Suppressor macrophage (primary cell): ENCODE measurements at regions not wholly inside any gene's neighbourhood (a gene's known extent, or its start where the extent isn't known, plus 50 kb on each side); places are given as distances from the start of the nearest gene placed in this dataset.
"Not testable (repeated sequence)": the region's sequence is repeated elsewhere in the genome, so short reads cannot be mapped to it uniquely, and the experiment has no call there.

Experiments used
- DNase-seq, 4 experiments: peaks; one replicate each; pipeline ENCODE4 v3.0.0-alpha.2; 2020 to 2022

GRCh38 chr5:90284375-90284774, 125.2 kb downstream of the CETN3 start:
- no peak for DNase-seq

- DNase-seq, result no peak
Observed at GRCh38 chr5:90279091-90279490, 130.5 kb downstream of the CETN3 start.

DNA sequence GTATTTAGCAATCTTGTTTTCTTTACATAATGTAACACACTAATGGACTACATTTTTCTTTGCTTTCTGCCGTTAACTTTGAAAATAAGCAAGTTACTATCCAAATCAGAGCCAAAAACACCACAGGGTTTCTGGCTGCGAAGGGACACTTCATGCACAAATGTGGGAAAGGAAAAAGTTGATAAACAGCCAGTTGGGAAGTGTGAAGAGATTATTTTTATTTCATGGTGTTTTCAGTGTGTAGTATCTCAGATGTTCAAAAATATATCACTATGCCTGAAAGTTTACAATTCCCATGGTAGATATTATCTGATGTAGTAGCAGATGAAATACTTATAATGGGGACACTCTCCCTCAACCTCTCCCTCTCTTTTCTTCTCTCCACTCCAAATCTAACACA, 135.3 kb downstream of the CETN3 start:
- DNase-seq, result no peak

DNA sequence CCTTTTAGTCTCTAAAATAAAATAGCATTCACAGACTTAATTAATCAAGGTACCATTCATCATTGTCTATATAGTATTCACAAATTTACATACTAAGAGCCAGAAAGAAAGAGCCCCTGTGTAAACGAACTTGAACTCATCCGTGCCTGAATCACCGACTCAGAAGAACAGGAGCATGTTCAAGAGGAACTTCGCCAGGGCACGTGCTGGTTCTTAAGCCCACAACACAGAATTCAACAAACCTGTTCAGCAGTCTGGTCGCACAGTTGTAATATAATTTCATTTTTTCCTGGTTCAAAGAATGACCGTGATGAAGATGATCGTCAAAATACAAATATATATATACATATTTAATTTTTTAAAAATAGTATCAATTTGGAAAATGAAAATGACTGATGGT, 141.9 kb downstream of the CETN3 start:
- DNase-seq, result no peak

- no peak for DNase-seq
Observed at GRCh38 chr5:90265545-90265857, 144.1 kb downstream of the CETN3 start.

DNA sequence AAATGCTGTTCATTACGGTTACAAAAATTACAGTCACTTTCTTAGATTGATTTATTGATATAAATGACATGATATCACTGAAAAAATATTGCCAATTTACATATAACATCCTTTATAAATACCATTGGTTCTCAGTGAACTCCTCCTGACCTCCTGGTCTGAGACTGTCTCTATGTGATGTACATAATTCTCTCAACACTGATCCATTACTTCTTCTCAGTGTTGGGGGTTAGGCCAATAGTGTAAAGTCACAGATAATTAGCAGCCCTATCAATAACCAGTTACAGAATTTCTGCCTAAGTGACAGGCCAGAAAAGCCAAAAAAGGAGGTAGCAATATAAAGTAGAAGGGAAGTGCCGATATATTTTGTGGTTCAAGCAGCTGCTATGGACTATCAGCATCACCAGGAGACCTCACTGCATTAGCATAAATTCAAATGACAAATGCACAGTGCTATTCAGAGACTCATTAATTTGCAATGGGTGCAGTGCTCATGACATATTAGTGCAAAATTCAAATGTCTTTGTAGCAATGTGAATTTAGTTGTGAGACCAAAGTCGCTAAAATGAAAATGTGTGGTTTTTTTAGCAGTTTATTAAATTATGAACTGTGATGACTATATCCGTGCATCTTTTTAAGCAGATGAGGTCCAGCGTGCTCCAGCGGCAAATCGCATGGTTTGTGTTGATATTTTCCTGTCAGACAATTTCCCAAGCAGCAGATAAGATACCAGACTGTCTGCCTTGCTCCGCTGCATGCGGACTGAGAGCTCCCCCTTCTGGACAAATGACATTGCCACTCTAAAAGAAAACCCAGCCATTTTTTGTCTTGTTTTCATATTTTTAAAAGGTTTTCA, 144.6 kb downstream of the CETN3 start:
- peak; percentile 76 to 87 (median 81) for DNase-seq

GRCh38 chr5:90263102-90263820, 146.3 kb downstream of the CETN3 start:
- no peak for DNase-seq

DNA sequence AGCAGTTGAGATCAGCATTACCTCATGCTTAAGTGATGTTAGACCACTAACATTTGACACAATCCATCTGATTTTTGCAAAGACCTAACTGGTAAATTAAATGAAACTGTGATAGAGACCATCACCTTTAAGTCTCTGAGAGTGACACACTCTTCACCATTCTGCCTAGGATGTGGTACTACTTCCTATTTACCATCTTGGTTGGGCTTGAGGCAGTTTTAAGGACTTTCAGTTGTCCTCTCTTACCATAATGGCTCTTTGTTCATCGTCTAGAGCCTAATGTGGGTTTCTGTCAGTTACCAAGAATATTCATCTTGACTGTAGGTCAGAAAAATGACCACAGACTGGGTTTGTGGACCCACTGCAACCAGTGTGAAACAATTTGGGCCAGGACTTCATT, 158.1 kb downstream of the CETN3 start:
- DNase-seq, result no peak

DNA sequence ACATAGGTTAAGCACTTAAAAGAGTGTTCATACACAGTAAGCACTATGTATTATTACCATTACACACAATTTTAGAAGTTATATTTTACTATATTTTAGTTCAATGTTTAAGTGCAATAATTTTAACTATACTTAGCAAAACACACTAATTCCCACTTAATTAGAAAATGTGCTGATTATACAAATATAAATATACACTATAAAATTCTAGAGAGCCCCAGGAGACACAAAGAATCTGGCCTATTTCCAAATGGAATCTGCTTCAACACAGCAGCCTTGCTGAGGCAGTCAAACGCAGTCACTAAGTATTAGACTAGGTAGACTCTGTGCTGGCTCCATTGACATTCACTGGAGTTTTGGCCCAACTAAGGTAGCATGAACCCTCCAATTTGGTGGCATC, 160.9 kb downstream of the CETN3 start:
- DNase-seq, result no peak

DNA sequence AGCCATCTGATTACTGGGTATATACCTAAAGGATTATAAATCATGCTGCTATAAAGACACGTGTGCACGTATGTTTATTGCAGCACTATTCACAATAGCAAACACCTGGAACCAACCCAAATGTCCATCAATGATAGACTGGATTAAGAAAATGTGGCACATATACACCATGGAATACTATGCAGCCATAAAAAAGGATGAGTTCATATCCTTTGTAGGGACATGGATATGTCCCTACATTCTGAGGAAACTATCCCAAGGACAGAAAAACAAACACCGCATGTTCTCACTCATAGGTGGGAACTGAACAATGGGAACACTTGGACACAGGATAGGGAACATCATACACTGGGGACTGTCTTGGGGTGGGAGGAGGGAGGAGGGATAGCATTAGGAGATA, 165.7 kb downstream of the CETN3 start:
- DNase-seq, result not testable (repeated sequence)

GRCh38 chr5:90233476-90233875, 176.1 kb downstream of the CETN3 start:
- DNase-seq, result no peak

GRCh38 chr5:90231688-90232087, 177.9 kb downstream of the CETN3 start:
- no peak for DNase-seq

DNA sequence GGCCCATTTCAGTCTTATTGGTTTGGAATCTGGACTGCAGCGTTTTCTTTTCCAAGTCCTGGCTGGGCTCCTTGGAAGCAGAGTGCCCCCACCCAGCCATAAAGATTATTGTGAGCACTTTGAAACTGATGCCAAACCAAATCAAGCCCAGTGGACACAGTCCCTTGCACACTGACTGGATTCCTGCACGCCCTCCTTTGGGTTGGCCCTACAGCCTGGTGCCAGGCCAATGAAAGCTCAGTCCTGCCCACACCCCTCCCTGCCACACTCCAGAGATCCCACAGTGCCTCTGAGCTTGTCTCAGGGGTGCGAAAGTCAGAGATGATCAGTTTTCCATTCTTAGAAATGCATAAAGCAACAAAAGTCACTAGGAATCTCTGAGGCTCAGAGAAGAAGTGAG, 181.9 kb downstream of the CETN3 start:
- DNase-seq, result no peak

- no peak for DNase-seq
Observed at GRCh38 chr5:90226433-90227099, 183.0 kb downstream of the CETN3 start.

DNA sequence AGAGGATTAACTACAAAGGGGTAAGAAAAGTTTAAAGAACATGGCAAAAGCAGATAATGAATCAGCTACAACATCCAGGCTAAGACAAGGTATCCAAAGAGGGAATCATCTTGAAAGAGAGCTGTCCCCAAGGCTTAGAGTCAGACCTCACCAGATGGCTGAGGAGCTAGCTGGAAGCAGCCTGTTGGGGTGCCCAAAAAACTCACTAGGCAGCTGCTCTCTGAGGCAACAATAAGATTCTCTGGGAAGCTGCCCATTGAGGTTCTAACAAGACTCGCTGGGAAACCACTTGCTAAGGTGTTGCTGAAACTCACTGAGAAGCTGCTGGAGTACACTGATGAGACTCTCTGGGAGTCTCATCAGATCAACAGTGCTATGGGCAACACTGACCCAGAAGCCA, 185.2 kb downstream of the CETN3 start:
- DNase-seq, result no peak

DNA sequence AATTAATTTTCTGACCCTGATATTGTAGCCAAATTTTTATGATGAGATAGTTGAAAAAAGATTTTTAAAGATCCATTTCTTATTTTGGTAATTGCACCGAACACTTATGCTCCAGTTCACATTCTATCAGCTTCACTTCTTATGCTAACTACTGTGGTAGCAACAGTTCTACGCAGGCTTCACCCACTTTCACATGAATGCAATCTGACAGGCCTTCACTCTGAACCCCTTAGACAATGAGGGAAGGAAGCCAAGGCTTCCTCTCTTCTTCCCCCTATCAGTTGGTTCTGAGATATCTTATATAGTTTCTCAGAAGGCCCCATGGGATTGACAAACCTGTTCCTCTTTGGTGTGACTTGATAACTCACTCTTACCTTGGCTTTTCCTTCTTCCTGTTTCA, 185.8 kb downstream of the CETN3 start:
- DNase-seq, result no peak

GRCh38 chr5:90221951-90222350, 187.6 kb downstream of the CETN3 start:
- DNase-seq, result no peak

DNA sequence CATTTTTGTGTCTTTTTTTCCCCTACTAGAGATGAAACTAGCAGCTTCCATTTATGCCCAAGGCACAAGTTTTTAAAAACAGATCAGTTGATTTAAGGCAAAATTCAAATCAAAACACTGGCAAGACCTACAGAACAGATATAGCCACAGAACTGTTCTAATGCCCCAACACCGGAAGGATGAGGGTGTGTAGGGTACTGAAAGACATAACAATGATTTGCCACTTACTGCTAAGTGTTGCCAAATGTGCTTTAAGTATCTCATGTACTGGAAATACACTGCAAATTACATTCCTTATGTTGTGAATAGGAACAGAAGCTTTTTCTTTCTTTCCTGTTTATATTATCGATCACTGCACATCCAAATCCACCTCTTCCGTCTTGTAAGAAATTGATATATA, 189.0 kb downstream of the CETN3 start:
- DNase-seq, result no peak

- DNase-seq, result no peak
Observed at GRCh38 chr5:90214991-90215390, 194.6 kb downstream of the CETN3 start.

DNA sequence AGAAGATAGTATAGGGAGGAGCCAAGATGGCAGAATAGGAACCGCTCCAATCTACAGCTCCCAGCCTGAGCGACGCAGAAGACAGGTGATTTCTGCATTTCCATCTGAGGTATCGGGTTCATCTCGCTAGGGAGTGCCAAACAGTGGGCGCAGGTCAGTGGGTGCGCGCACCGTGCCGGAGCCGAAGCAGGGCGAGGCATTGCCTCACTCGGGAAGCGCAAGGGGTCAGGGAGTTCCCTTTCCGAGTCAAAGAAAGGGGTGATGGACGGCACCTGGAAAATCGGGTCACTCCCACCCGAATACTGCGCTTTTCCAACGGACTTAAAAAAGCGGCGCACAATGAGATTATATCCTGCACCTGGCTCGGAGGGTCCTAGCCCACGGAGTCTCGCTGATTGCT, 201.2 kb downstream of the CETN3 start:
- DNase-seq, result not testable (repeated sequence)

DNA sequence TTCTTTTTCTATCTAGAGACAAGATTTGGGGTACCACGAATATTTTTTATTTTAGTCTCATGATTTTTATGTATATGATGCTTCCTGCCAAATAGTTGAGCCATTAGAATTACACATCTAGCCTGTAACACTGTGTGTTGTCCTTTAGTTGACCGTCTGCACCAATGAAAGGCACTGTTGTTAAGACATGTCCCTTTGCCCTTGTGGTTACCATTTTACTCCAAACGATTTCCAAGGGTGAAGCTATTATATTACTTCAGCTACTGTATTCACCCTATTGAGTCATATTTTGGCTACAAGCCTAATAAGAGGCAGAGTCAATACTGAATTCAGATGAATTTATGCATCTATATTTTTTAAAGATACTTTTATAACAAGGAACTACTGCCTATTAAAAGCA, 207.6 kb downstream of the CETN3 start:
- no peak for DNase-seq

- no peak for DNase-seq
Observed at GRCh38 chr5:90193185-90193822, 216.3 kb downstream of the CETN3 start.

GRCh38 chr5:90191352-90192045, 218.1 kb downstream of the CETN3 start:
- DNase-seq, result no peak
